ENCODE measurements at regions not wholly inside any gene's neighbourhood (a gene's known extent, or its start where the extent isn't known, plus 50 kb on each side); places are given as distances from the start of the nearest gene placed in this dataset.

DNA sequence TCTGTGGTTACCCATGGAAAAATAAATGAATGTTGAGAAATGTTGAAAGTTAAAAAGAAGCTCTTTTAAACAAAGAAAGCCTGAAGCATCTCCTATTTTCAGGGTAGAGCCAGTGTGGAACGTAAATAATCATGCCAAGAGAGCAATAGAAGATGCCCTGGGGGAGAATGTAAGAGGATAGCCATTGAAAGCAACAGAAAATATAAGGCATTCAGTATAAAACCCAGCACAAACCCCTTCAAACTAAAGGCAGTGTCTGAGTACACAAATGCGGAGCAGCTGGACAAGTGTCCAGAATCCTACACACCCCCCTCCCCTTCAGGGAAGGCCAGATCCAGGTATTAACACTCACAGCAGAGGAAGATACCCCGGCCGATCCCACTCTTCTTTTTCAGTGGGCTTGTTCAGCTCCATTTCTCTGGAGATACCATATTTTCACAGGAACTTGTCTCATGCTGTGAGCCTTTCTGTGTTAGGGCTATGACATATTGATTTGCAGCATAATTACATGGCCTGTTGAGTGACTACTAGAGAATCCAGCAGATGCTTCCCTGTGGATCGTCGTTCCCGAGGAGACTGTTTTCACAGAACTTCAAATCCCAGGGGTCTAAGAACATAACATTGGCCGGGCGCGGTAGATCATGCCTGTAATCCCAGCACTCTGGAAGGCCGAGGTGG lies 101.2 kb downstream of the PLK2 start:
- TF ChIP-seq POLR2A (IDR thresholded peaks at IDR 0.05; ENCODE audit: low read depth, low read length) (no peak), TAF1 (IDR thresholded peaks at IDR 0.05; ENCODE audit: low read depth, low read length) (no peak), POU2F2 (IDR thresholded peaks at IDR 0.05; ENCODE audit: low read depth, low read length) (no peak), SPI1 (IDR thresholded peaks at IDR 0.05; ENCODE audit: low read depth, low read length) (no peak), PAX5 (IDR thresholded peaks at IDR 0.05; ENCODE audit: insufficient read depth, low read length, severe bottlenecking) (no peak), POLR2AphosphoS5 (IDR thresholded peaks at IDR 0.05; ENCODE audit: low read depth, low read length) (no peak)
- no peak for DNase-seq (ENCODE audit: insufficient read length, low spot score)
- FAIRE-seq, result no peak

DNA sequence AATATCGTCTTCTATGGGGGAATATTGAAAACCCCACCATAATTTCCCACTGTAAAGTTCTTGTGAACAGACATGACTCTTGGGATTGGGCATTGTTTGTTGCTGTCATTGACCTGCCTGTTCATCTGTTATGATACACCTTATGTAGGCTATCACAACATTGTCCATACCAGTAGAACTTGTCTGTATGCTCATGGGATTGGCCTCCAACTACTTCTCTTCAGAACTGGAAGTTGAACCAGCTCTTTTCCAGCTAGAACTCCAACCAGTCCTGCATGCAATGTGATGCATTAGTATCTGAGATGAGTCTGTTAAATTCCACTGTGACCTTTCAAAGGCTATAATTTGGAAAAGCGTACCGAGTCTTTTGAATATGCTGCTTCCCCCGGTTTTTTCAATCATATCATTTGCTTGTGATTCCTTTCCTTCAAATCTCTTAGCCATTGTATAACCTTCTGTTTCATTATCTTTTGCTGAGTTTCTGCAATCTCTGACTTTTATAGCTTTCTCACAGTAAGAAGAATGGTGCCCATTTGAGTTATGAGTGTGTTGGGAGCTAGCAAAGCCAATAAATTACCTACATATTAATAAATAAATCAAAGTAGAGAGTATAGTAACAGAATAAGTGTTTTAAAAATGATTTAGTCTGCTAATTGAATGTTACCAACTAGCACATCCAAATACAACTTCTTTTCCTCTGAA lies 101.9 kb downstream of the PLK2 start:
- TF ChIP-seq POLR2AphosphoS5 (IDR thresholded peaks at IDR 0.05; ENCODE audit: low read depth, low read length) (no peak), SPI1 (IDR thresholded peaks at IDR 0.05; ENCODE audit: low read depth, low read length) (no peak), POLR2A (IDR thresholded peaks at IDR 0.05; ENCODE audit: low read depth, low read length) (no peak), TAF1 (IDR thresholded peaks at IDR 0.05; ENCODE audit: low read depth, low read length) (no peak), PAX5 (IDR thresholded peaks at IDR 0.05; ENCODE audit: insufficient read depth, low read length, severe bottlenecking) (no peak), POU2F2 (IDR thresholded peaks at IDR 0.05; ENCODE audit: low read depth, low read length) (no peak)
- no peak for FAIRE-seq
- no peak for DNase-seq (ENCODE audit: insufficient read length, low spot score)

DNA sequence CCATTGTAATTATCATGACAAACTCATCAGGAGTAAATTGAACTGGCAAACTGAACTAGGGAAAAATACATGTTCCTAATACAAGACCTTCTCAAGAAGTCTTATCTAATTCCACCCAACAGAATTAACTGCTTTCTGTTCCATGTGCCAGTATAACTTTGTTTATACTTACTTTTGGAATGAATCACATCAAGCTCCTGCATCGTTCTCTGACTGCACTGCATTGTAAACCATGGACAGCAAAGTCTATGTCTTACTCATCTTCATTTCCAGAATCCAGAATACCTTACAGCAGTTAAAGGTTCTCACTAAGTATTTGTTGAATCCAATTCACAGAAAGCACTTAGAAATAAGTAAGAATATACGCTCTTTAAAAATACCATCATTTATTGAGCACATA lies 102.8 kb downstream of the PLK2 start:
- FAIRE-seq, result no peak
- no peak for DNase-seq (ENCODE audit: insufficient read length, low spot score)
- TF ChIP-seq POLR2A (IDR thresholded peaks at IDR 0.05; ENCODE audit: low read depth, low read length) (no peak), POU2F2 (IDR thresholded peaks at IDR 0.05; ENCODE audit: low read depth, low read length) (no peak), TAF1 (IDR thresholded peaks at IDR 0.05; ENCODE audit: low read depth, low read length) (no peak), SPI1 (IDR thresholded peaks at IDR 0.05; ENCODE audit: low read depth, low read length) (no peak), POLR2AphosphoS5 (IDR thresholded peaks at IDR 0.05; ENCODE audit: low read depth, low read length) (no peak)

DNA sequence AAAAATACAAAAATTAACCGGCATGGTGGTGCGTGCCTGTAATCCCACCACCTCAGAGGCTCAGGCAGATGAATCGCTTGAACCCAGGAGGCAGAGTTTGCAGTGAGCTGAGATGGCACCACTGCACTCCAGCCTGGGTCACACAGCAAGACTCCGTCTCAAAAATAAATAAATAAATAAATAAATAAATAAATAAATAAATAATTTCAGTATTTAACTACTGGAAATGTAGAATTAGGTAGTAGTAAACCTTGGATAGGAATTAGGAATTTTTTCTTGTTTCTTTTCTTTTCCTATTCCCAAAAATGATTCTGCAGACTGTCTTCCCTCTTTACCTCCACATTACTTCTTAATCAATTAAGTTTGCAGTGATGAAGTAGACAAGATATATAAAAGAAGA lies 103.2 kb downstream of the PLK2 start:
- TF ChIP-seq SPI1 (IDR thresholded peaks at IDR 0.05; ENCODE audit: low read depth, low read length), result no peak
- FAIRE-seq (no peak), DNase-seq (ENCODE audit: insufficient read length, low spot score) (no peak)

DNA sequence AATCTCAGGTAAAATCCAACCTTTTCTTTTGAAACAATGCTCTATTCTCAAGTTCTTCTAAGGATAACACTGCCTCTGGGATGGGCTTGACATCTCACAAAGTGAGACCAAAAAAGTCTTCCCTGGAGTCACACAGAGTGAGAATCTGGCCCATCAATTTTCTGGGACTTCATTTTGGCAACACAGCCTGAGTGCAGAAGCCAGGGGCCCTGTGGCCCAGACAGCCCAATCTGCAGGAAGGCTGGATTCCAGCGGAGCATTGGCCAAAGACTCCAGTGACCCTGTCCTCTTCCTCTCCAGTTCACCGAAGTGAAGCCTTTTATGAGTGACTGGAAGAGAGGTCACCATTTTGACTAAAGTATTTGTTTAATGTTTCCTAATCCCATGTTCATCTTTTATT lies 105.1 kb downstream of the PLK2 start:
- DNase-seq (ENCODE audit: insufficient read length, low spot score), result no peak
- TF ChIP-seq POLR2AphosphoS5 (IDR thresholded peaks at IDR 0.05; ENCODE audit: low read depth, low read length), result no peak
- TF ChIP-seq SPI1 (IDR thresholded peaks at IDR 0.05; ENCODE audit: low read depth, low read length), result no peak
- no peak for TF ChIP-seq PAX5 (IDR thresholded peaks at IDR 0.05; ENCODE audit: insufficient read depth, low read length, severe bottlenecking)
- no peak for TF ChIP-seq POU2F2 (IDR thresholded peaks at IDR 0.05; ENCODE audit: low read depth, low read length)
- no peak for TF ChIP-seq POLR2A (IDR thresholded peaks at IDR 0.05; ENCODE audit: low read depth, low read length)
- no peak for TF ChIP-seq TAF1 (IDR thresholded peaks at IDR 0.05; ENCODE audit: low read depth, low read length)
- no peak for FAIRE-seq

DNA sequence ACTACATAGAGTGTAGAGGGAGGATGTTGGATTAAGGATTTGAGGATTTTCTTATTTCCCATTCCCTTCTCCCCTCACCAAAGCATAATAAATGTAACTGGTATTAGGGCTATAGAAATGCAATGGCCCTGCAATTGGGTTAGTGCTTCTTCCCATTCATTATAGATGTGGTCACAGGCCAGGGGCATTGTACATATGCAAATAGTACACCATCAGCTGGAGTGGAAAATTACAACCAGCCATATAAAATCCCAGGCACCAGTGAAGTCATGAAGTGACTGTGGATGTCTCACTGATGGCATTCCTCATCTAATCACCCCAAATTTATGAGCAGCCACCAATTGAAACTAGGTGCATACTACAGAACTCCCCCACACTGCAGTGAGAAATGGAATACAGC lies 105.9 kb downstream of the PLK2 start:
- no peak for TF ChIP-seq POLR2A (IDR thresholded peaks at IDR 0.05; ENCODE audit: low read depth, low read length)
- no peak for TF ChIP-seq POU2F2 (IDR thresholded peaks at IDR 0.05; ENCODE audit: low read depth, low read length)
- no peak for TF ChIP-seq TAF1 (IDR thresholded peaks at IDR 0.05; ENCODE audit: low read depth, low read length)
- TF ChIP-seq PAX5 (IDR thresholded peaks at IDR 0.05; ENCODE audit: insufficient read depth, low read length, severe bottlenecking), result no peak
- TF ChIP-seq POLR2AphosphoS5 (IDR thresholded peaks at IDR 0.05; ENCODE audit: low read depth, low read length), result no peak
- TF ChIP-seq SPI1 (IDR thresholded peaks at IDR 0.05; ENCODE audit: low read depth, low read length), result no peak
- DNase-seq (ENCODE audit: insufficient read length, low spot score) (no peak), FAIRE-seq (no peak)

DNA sequence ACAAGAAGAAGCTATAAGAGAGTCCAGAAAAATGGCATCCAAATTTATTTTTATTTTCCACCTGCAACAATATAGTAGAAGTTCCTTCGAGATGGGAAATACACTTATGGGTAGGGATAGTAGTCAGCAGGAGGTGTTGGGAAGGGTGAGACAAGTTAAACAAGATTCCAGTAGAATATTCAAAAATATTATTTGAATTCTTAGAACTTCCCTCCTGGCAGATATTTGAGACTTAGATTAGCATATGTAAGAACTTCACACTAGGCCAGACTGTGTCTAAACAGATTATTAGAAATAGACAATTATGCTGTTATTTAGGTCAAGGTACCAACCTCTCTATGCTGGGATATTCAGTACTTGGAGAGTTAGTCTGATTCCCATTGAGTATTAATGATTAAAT lies 108.7 kb downstream of the PLK2 start:
- no peak for FAIRE-seq
- DNase-seq (ENCODE audit: insufficient read length, low spot score), result no peak
- TF ChIP-seq SPI1 (IDR thresholded peaks at IDR 0.05; ENCODE audit: low read depth, low read length) (no peak), TAF1 (IDR thresholded peaks at IDR 0.05; ENCODE audit: low read depth, low read length) (no peak), POU2F2 (IDR thresholded peaks at IDR 0.05; ENCODE audit: low read depth, low read length) (no peak), POLR2AphosphoS5 (IDR thresholded peaks at IDR 0.05; ENCODE audit: low read depth, low read length) (no peak), POLR2A (IDR thresholded peaks at IDR 0.05; ENCODE audit: low read depth, low read length) (no peak), PAX5 (IDR thresholded peaks at IDR 0.05; ENCODE audit: insufficient read depth, low read length, severe bottlenecking) (no peak)

DNA sequence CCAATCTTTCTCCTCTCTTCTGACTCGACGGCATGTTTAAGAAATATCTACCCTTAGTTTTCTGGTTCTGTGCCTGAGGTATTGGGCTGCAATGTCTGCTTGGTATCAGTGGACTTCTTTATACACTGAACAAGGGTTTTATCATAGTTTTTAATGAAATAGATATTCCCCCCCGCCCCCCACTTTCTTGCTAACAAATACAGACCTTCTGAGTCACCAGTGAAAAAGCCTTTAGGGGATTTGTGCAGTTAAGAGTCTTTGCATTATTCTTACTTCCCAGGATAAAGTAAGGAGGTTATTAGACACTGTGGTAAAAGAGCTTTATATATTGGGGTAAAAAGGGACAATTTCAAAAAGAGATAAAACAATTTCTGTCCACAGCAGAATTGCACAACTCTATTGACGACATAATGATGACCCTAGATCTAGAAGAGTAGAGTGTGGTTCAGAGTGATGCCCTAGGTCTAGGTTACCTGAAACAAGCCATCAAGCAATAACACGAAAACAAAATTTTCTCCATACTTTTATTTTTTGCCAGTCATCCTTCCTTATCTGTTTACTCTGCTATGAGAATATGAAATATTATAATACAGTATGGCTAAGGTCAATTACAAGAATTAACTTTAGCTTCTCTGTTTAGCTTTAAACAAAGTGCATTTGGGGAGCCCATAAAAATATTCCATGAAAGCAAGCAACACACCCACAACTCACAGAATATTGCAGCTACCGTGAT lies 110.7 kb downstream of the PLK2 start:
- no peak for FAIRE-seq
- TF ChIP-seq POLR2A (IDR thresholded peaks at IDR 0.05; ENCODE audit: low read depth, low read length) (no peak), POLR2AphosphoS5 (IDR thresholded peaks at IDR 0.05; ENCODE audit: low read depth, low read length) (no peak), PAX5 (IDR thresholded peaks at IDR 0.05; ENCODE audit: insufficient read depth, low read length, severe bottlenecking) (no peak), TAF1 (IDR thresholded peaks at IDR 0.05; ENCODE audit: low read depth, low read length) (no peak), POU2F2 (IDR thresholded peaks at IDR 0.05; ENCODE audit: low read depth, low read length) (no peak), SPI1 (IDR thresholded peaks at IDR 0.05; ENCODE audit: low read depth, low read length) (no peak)
- no peak for DNase-seq (ENCODE audit: insufficient read length, low spot score)

DNA sequence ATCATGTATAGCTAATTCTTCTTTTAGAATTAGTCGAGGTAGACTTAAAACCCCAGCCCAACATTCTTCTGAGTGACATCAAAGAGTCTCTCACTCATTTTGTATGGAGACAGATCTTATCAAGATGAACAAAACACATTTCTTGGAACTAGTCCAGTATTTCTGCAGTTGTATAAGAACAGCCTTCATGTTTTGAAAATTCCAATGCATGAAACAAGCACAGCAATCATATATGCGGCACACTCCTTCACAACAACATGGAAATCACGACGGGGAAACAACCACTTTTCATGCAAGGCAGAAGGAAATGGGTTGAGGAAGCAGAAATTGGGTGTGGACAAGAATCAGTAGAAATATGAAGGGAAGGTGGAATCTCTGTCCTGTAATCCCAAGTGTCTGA lies 113.8 kb downstream of the PLK2 start:
- TF ChIP-seq POU2F2 (IDR thresholded peaks at IDR 0.05; ENCODE audit: low read depth, low read length) (no peak), POLR2A (IDR thresholded peaks at IDR 0.05; ENCODE audit: low read depth, low read length) (no peak), PAX5 (IDR thresholded peaks at IDR 0.05; ENCODE audit: insufficient read depth, low read length, severe bottlenecking) (no peak), TAF1 (IDR thresholded peaks at IDR 0.05; ENCODE audit: low read depth, low read length) (no peak), SPI1 (IDR thresholded peaks at IDR 0.05; ENCODE audit: low read depth, low read length) (no peak), POLR2AphosphoS5 (IDR thresholded peaks at IDR 0.05; ENCODE audit: low read depth, low read length) (no peak)
- DNase-seq (ENCODE audit: insufficient read length, low spot score) (no peak), FAIRE-seq (no peak)
